ENCODE measurements at regions not wholly inside any gene's neighbourhood (a gene's known extent, or its start where the extent isn't known, plus 50 kb on each side); places are given as distances from the start of the nearest gene placed in this dataset.
A peak's percentile ranks its signal among the peaks of the same experiment; 100 is the strongest.

DNA sequence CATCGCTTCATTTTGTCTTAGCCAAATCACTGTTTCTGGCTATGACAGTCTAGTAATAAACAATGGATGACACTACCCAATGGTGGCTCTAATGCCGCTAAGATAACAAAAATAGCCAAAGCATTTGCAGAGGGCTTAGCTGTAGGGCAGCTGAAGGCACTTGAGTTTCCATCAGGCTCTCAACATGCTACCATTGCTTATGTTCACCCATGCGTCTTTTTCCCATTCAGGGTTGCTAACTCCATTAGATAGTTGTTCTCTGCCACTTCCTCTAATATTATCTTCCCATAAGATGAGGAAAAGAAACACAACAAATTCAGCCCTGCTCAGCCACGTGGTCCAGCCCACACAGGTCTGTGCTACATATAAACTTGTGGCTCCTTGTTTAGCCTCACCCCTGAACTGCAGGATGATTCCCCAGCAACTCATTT, 159.6 kb downstream of the TOMM20 start:
- peak overlapping the region in 1 of 2 donors; percentile 77 for H3K27ac Mint-ChIP-seq
- no peaks in the 10 kb centered on the region for H3K27me3 Mint-ChIP-seq
- H3K4me1 Mint-ChIP-seq = peaks cover 83% of the 10 kb centered on the region
- H3K4me3 Mint-ChIP-seq = peak overlapping the region; percentile 16 to 44
- ATAC-seq (no peak), DNase-seq (no peak)
- no peaks in the 10 kb centered on the region for H3K9me3 Mint-ChIP-seq

DNA sequence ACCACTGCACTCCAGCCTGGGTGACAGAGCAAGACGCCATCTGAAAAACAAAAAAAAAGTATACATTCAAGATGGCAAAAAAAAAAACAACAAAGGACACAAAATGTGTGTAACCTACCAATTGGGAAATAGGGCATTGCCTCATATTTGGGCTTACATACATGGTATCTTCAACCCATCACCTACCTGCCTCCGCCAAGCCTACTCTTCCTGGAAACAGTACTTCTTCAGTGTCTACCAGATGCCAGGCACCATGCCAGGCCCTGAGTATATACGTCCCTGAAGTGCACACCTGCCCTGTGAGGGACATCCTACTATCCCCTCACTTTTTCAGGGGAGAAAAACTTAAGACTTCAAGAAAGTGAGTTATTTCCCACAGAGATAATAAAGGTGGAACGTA, 160.2 kb downstream of the TOMM20 start:
- H3K27ac Mint-ChIP-seq = peak overlapping the region in 1 of 2 donors; percentile 34
- H3K4me3 Mint-ChIP-seq = peak overlapping the region in 1 of 2 donors; percentile 6
- H3K4me1 Mint-ChIP-seq = peaks cover 83% of the 10 kb centered on the region
- H3K27me3 Mint-ChIP-seq = no peaks in the 10 kb centered on the region
- ATAC-seq = no peak
- DNase-seq = no peak
- no peaks in the 10 kb centered on the region for H3K9me3 Mint-ChIP-seq

DNA sequence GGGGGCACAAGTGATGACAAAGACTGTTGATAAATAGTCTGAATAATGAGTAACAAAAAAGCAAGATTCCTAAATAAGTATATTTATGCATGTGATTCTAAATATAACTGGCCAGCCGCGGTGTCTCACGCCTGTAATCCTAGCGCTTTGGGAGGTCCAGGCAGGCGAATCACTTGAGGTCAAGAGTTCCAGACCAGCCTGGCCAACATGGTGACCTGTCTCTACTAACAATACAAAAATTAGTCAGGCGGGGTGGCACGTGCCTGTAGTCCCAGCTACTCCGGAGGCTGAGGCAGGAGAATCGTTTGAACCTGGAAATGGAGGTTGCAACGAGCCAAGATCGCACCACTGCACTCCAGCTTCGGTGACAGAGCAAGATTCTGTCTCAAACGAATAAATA, 161.5 kb downstream of the TOMM20 start:
- peaks cover 83% of the 10 kb centered on the region for H3K4me1 Mint-ChIP-seq
- H3K27me3 Mint-ChIP-seq = no peaks in the 10 kb centered on the region
- DNase-seq (no peak), ATAC-seq (no peak)
- no peaks in the 10 kb centered on the region for H3K9me3 Mint-ChIP-seq
- H3K27ac Mint-ChIP-seq = no peak overlapping the region
- H3K4me3 Mint-ChIP-seq = no peak overlapping the region

DNA sequence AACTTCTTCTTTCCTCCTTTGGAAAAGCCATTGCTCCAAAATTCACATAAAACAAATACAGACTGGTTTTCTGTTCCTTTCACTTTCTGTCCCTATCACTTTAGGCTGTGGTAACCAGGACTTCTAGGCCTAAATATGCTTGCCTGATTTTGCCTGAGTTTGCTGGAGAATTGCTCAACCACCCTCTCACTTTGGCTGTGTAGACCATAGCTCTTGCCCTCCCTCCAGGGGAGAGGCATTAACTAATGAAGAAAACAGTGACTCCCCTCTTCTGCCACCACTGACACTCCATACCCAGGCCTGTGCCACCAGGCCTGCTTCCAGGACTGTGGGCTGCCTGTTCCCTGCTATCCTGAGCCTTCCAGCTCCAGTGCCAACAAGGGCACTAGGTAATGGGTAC, 163.5 kb downstream of the TOMM20 start:
- no peaks in the 10 kb centered on the region for H3K9me3 Mint-ChIP-seq
- H3K4me3 Mint-ChIP-seq = peak overlapping the region; percentile 18 to 25
- ATAC-seq (no peak), DNase-seq (no peak)
- peak overlapping the region; percentile 86 to 91 for H3K27ac Mint-ChIP-seq
- H3K27me3 Mint-ChIP-seq = no peaks in the 10 kb centered on the region
- peaks cover 83% of the 10 kb centered on the region for H3K4me1 Mint-ChIP-seq

DNA sequence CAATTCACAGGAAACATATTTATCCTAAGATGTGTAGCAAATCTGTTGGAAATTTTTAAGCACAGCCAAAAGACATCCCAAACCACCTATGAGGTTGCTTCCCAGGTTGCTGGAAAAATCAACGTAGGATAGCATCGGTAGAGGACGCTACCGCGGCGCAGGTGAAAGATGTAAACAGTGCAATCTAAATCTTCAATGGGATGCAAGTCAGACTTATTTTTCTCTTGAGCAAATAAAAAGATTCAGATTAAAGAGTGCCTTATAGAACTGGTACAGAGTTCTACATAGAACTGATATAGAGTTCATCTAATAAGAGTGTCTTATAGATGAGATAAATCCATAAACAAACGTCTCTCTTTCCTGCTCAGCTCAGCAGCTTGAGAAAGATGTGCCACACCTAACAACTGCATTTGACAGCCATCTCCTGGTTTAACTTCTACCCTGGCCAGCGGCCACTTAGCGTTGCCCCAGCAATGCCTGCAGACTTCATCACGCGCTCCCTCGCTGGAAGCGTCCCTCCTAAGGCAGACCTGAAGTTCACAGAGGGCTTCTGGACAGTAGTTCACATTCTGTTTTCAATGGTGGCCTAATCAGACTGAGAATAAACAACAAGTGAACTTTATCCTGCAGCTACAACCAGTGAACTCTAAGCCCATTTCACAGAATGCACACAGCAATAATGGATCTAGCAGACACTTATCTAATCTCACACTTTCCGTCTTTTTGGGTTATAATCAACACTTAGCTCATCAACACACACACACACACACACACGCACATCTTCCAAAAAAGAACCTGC, 164.5 kb downstream of the TOMM20 start:
- peaks cover 83% of the 10 kb centered on the region for H3K4me1 Mint-ChIP-seq
- DNase-seq = no peak
- H3K27ac Mint-ChIP-seq = peak overlapping the region; percentile 96 to 98
- H3K9me3 Mint-ChIP-seq = no peaks in the 10 kb centered on the region
- no peak for ATAC-seq
- H3K4me3 Mint-ChIP-seq = peak overlapping the region; percentile 4 to 57
- no peaks in the 10 kb centered on the region for H3K27me3 Mint-ChIP-seq

DNA sequence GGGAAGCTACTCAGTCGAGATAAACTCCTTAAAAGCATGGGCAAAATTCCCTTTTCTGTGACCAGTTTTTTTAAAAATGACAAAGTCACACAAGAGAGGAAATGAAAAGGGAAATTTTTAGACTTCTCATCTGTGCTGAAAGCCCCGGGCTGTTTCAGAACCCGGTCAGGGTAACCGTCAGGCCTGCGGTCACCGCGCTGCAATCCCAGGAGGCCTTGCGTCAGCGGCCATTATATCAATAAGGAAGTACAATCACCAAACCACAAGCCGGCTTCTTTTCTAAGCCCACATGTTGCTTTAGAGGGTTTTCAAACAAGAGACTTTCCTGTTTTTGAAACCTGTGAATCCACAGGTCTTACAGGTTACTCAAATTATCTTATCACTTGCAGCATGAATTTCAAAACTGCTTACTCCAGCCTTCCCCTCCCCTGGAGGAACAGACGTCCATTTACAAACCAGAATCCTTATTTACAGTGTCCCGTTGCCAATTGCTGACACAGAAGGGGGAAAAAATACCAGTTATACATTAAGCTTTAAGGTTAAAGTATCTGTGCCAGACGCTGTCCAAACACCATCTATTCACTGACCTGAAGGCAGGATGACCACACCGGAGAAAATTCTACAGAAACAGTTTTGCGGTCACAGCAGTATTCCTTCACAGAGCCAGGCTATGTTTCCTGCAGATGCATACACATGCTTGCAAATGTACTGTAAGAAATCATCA, 165.3 kb downstream of the TOMM20 start:
- no peaks in the 10 kb centered on the region for H3K27me3 Mint-ChIP-seq
- no peaks in the 10 kb centered on the region for H3K9me3 Mint-ChIP-seq
- H3K27ac Mint-ChIP-seq = peak overlapping the region; percentile 94 to 98
- DNase-seq = peak; percentile 83 to 95
- ATAC-seq = peak; percentile 89
- peaks cover 83% of the 10 kb centered on the region for H3K4me1 Mint-ChIP-seq
- peak overlapping the region; percentile 40 to 73 for H3K4me3 Mint-ChIP-seq

DNA sequence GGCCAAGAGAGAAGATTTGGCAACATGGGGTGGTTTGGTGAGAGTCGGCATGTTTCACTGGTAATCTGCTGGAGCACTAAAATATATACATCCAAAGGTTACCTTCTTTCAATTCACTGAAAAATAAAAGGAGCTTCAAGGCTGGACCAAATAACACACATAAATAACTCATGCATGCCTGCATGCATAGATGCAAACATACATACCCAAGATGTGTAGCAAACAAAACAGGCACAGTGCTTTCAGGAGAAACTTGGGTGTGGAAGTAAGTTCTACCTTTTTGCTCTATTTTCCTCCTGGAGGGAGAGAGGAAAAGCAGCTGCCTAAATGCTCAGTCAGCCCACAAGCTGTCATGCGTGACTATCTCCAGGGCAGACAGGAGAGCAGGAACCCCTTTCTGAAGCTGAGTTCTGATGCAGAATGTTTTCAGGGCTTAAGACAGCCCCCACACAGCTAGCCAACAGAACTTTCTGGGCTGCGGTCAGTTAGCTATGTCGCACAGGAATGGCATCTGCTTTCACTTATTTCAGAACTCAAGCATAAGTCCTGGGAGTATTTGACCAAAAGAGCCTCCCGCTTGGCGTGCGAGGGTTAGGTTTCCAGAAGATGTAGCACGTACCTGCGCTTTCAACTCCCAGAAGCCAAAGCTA, 166.2 kb downstream of the TOMM20 start:
- Mint-ChIP-seq H3K27ac (peak overlapping the region; percentile 94 to 98), H3K4me1 (peaks cover 91% of the 10 kb centered on the region), H3K27me3 (no peaks in the 10 kb centered on the region), H3K4me3 (peak overlapping the region; percentile 40 to 73), H3K9me3 (no peaks in the 10 kb centered on the region)
- ATAC-seq (peak; percentile 55), DNase-seq (peak; percentile 47 to 68)

DNA sequence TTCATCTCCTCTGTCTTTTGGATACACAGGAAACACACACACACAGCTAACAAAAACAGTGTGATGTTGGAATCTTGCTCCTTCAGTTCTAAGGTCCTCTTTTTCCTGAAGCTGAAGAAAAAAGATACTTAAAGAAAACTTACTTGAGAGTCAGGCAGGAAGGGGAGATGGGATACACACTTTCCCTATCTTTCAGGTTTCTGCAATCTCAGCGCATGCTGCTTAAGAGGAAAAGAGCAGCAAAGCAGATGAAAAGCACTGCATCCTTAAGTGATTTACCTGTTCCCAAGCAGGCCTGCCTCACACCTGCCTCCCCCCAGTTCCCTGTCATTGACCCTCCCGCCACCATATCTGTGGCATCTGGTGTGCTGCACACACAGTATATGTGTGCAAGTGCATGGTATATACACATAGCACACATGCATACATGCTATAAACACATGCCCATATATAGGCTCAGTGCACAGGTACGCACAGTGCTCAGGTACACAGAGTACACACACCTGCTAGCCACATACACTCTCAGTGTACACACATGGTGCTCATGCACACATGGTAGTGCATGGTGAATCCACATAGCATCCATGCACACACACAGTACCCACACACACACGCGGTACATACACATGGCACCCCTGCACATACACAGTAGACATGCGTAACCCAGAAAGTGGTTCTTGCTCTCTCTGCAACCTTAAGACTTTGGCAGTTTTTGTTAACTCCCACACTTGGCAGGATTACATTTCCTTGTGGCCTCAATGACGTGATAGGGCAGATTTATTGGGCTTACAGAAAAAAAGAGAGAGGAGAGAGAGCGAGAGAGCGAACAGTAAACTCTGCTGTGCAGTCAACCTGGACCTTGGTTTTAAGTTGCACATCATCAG, 166.9 kb downstream of the TOMM20 start:
- Mint-ChIP-seq H3K4me3 (peak overlapping the region; percentile 40 to 73), H3K27me3 (no peaks in the 10 kb centered on the region), H3K9me3 (no peaks in the 10 kb centered on the region), H3K4me1 (peaks cover 98% of the 10 kb centered on the region), H3K27ac (peak overlapping the region; percentile 85 to 94)
- peak; percentile 29 to 52 for DNase-seq
- ATAC-seq = peak; percentile 65

DNA sequence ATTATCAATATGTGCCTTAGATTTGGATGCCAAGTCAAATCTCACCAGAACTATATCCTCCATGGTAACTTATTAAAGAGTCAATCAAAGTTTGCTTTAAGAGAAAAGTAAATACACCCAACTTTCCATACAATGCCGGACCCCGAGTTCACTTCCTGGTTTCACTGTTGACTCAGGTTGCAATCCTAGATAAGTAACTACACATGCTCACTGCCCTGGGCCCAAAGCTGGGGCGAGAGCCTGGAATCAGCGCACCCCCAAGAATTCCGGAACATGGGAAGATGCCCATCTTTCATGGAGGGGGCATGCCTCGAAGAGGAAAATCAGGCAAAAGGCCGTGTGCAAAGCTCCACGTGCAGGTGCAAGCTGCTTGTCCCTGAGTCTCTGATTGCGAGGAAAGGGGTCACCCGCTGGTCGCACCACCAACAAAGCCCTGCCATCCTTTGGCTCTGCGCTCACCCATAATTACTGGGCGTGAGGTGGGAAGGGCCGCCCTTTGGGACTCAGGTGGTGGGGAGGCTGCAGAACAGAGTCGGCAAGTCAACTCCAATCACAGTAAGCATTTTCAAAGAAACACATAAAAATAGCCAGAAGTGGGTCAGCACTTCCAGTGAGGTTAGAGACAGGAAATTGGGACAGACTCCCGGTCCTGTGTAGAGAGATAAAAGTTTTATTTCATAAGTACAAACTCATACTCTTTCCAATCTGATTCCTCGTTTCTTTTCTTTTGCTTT, 167.7 kb downstream of the TOMM20 start:
- Mint-ChIP-seq H3K9me3 (no peaks in the 10 kb centered on the region), H3K4me1 (peaks cover 98% of the 10 kb centered on the region), H3K27me3 (no peaks in the 10 kb centered on the region), H3K27ac (peak overlapping the region; percentile 27 to 93), H3K4me3 (peak overlapping the region; percentile 61 to 73)
- DNase-seq (no peak), ATAC-seq (no peak)

DNA sequence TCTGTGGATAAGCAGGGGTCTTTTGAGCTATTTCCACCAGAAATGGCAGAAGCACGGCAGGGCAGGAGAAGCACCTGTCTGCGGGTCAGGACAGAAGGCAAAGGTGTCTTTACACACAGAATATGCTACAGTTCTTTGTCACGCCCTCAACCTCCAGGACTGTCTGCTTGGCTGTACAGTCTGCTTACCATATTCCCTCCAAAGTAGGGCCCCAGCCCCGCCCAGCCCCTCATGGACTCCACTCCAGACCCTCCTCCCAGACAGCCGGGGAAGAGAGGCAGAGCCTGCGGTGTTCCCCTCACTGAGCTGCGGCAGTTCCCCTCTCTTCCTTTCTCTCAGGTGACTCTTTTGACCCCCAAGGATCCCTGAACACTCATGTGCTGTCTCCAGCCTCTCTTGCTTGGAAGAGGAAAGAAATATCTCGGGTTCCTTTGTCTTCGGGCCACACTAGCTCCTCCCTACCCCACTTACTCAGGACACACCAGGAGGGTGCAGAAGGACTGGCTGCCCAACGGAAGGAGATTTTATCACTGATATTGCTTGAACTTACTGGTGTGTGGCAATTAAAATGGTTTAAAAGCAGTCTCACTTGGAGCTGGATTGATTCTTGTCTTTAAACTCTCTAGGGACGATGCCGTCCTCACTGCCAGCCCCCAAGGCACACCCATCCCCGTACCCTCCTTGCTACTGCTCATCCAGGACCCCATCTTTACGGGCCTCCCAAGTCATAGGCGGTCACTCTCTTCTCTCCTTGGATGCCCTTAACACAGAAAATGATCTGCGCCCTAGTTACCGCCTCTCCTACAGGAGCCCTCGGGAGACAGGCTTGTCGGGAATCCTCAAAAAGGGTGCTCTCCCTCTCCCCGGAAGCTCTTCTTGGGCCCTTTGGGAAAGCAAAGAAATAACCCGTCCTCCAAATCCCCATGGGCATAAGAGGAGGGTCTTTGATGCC, 169.7 kb downstream of the TOMM20 start:
- Mint-ChIP-seq H3K27ac (peak overlapping the region; percentile 50 to 58), H3K27me3 (no peaks in the 10 kb centered on the region), H3K4me1 (peaks cover 100% of the 10 kb centered on the region), H3K9me3 (no peaks in the 10 kb centered on the region), H3K4me3 (peak overlapping the region; percentile 2 to 11)
- no peak for DNase-seq
- ATAC-seq = no peak

DNA sequence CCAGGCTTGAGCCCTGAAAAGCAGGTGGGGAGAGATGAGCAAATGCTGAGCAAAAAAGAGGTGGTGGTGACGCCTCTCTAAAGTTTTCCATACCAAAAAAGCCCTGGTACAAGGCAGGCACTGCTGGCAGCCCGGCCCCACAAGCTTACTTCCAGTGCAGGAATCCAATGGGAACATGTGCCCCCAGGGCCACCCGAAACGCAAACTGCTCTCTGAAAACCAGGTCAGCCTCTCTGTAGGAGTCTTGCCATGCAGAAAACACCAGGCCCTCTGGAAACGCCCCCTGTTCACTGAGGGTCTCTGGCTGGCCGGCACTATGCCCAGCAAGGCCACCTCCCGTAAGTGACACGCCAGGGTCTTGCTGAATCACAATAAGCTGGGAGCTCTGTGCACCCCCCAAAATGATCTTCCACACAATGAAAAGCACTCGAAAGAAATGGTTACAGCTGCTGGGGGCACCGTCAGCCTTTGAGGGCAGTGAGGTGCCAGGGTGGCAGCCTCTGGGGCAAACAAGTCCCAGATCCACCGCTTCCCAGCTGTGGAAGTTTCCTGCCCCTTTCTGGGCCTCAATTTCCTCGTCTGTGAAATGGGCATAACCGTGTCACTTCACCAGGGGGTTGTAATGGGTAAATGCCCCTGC, 170.5 kb downstream of the TOMM20 start:
- ATAC-seq (no peak), DNase-seq (no peak)
- H3K4me3 Mint-ChIP-seq = no peak overlapping the region

DNA sequence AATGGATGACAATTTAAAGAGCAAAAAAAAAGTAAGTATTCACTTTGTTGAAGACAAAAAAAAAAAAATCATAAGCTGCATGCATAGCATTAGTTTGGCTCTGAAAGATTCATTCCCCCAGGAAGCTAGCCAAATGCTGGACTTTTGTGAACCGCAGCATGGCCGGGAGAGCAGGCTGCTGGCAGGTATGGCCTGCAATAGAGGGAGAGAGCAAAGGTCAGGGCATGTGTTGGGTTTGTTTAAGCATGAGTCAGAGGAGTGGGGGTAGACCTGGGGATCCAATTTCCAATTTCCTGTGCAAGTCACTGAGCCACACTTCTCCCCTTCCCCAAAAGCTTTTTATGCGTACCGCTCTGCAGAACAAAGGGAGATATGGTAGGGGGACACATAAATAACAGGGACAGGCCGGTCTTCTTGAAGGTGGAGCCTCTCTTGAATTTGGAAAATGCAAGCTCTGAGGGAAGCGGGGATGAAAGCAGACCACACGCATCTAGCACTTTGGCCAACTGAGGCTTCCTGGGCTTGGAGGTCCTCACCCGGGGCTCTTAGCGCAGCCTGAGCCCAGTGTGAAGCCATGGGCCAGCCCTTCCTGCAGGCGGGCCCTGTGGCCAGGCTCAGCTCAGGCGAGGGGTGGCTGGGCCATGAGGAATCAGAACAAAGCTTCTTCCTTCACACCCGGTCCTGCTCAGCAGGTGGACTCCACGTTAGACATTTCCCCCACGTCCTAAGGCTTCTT, 171.1 kb downstream of the TOMM20 start:
- no peak for DNase-seq
- Mint-ChIP-seq H3K27ac (no peak overlapping the region), H3K4me3 (peak overlapping the region; percentile 42 to 60), H3K27me3 (no peaks in the 10 kb centered on the region), H3K9me3 (no peaks in the 10 kb centered on the region), H3K4me1 (peaks cover 95% of the 10 kb centered on the region)
- no peak for ATAC-seq

More for the DNA sequence above, 170.5 kb downstream of the TOMM20 start:
- no peak overlapping the region for H3K27ac Mint-ChIP-seq
- H3K9me3 Mint-ChIP-seq = no peaks in the 10 kb centered on the region
- H3K4me1 Mint-ChIP-seq = peaks cover 100% of the 10 kb centered on the region
- H3K27me3 Mint-ChIP-seq = no peaks in the 10 kb centered on the region

Data from stimulated activated naive CD8-positive, alpha-beta T cell treated with anti-CD3 and anti-CD28 coated beads, Interleukin-15, amount 100 ng/mL, for 72 hours (primary cell).